ENCODE measurements at regions not wholly inside any gene's neighbourhood (a gene's known extent, or its start where the extent isn't known, plus 50 kb on each side); places are given as distances from the start of the nearest gene placed in this dataset.

- no peak for TF ChIP-seq CTCF (conservative IDR thresholded peaks at IDR 0.05)
- no peak for TF ChIP-seq ZFX (IDR thresholded peaks at IDR 0.05)
These were observed 77.6 kb downstream of the TPBG start for GRCh38 chr6:82441047-82441855.

Data from C4-2B (cell line).